Thoracic aorta (tissue), 2 donors: ENCODE measurements at regions not wholly inside any gene's neighbourhood (a gene's known extent, or its start where the extent isn't known, plus 50 kb on each side); places are given as distances from the start of the nearest gene placed in this dataset.

Source experiments
- ATAC-seq: fragments of 150-250 bp; one replicate; pipeline ENCODE4 v1.8.0; 2017; ENCODE audit warnings: low read depth; ENCODE audit not compliant: insufficient number of reproducible peaks, low FRiP score
- DNase-seq: peaks from one replicate; pipeline ENCODE4 v3.0.0-alpha.2; 2020; ENCODE audit warnings: low spot score
- H3K27ac ChIP-seq, 2 donors: fragments of 200-600 bp; sonication (generic); 1 replicate in 1 of 2; 2 replicates in 1 of 2; pipeline ENCODE4 v1.5.1; 2016; ENCODE audit warnings: mild to moderate bottlenecking in 2 of 2, moderate library complexity in 2 of 2
- H3K27me3 ChIP-seq: fragments of 200-600 bp; sonication (generic); replicated peaks from 2 replicates; pipeline ENCODE4 v1.6.0; 2016; ENCODE audit warnings: mild to moderate bottlenecking; ENCODE audit not compliant: insufficient read depth
- H3K36me3 ChIP-seq: fragments of 200-600 bp; sonication (generic); one replicate; pipeline ENCODE4 v1.5.1; 2016
- H3K4me1 ChIP-seq, 2 donors: fragments of 200-600 bp; sonication (generic); 1 replicate in 1 of 2; 2 replicates in 1 of 2; pipeline versions ENCODE4 v1.5.1 to v1.6.0; 2016; ENCODE audit warnings: low read depth in 2 of 2, mild to moderate bottlenecking in 1 of 2; ENCODE audit not compliant: control insufficient read depth in 1 of 2
- H3K4me3 ChIP-seq: fragments of 200-600 bp; sonication (generic); 2 replicates; pipeline ENCODE4 v1.5.1; 2016; ENCODE audit warnings: mild to moderate bottlenecking
- H3K9me3 ChIP-seq: fragments of 200-600 bp; sonication (generic); 2 replicates; pipeline ENCODE4 v1.5.1; 2016
- CTCF ChIP-seq: fragments of 200-600 bp; sonication (generic); IDR thresholded peaks from one replicate; pipeline ENCODE4 v1.5.1; 2019; ENCODE audit warnings: antibody characterized with exemption

GRCh38 chr2:129491308-129491707 lies 488.2 kb upstream of the RAB6C start:
- ATAC-seq (no peak), DNase-seq (no peak)
- H3K27ac ChIP-seq, result no peak overlapping the region
- H3K9me3 ChIP-seq, result no peaks in the 10 kb centered on the region
- no peak overlapping the region for H3K4me3 ChIP-seq
- no peak for TF ChIP-seq CTCF
- no peaks in the 10 kb centered on the region for H3K4me1 ChIP-seq
- H3K27me3 ChIP-seq, result no peaks in the 10 kb centered on the region
- H3K36me3 ChIP-seq, result no peaks in the 10 kb centered on the region

GRCh38 chr2:129492548-129492947 lies 486.9 kb upstream of the RAB6C start:
- Histone ChIP-seq H3K9me3 (no peaks in the 10 kb centered on the region), H3K4me3 (no peak overlapping the region), H3K36me3 (no peaks in the 10 kb centered on the region), H3K27ac (no peak overlapping the region), H3K4me1 (no peaks in the 10 kb centered on the region), H3K27me3 (no peaks in the 10 kb centered on the region)
- no peak for TF ChIP-seq CTCF
- ATAC-seq, result no peak
- DNase-seq, result no peak

- Histone ChIP-seq H3K36me3 (no peaks in the 10 kb centered on the region), H3K4me3 (no peak overlapping the region), H3K27me3 (no peaks in the 10 kb centered on the region), H3K4me1 (no peaks in the 10 kb centered on the region), H3K9me3 (no peaks in the 10 kb centered on the region), H3K27ac (no peak overlapping the region)
- TF ChIP-seq CTCF, result no peak
- no peak for DNase-seq
- ATAC-seq, result no peak
Observed at GRCh38 chr2:129499747-129500146, 479.7 kb upstream of the RAB6C start.

GRCh38 chr2:129502781-129503180 lies 476.7 kb upstream of the RAB6C start:
- Histone ChIP-seq H3K27ac (no peak overlapping the region), H3K27me3 (no peaks in the 10 kb centered on the region), H3K36me3 (no peaks in the 10 kb centered on the region), H3K9me3 (no peaks in the 10 kb centered on the region), H3K4me3 (no peak overlapping the region), H3K4me1 (no peaks in the 10 kb centered on the region)
- TF ChIP-seq CTCF, result no peak
- no peak for DNase-seq
- no peak for ATAC-seq

- Histone ChIP-seq H3K27ac (no peak overlapping the region), H3K4me1 (no peaks in the 10 kb centered on the region), H3K36me3 (no peaks in the 10 kb centered on the region), H3K9me3 (no peaks in the 10 kb centered on the region), H3K27me3 (no peaks in the 10 kb centered on the region), H3K4me3 (no peak overlapping the region)
- DNase-seq (no peak), ATAC-seq (no peak)
- TF ChIP-seq CTCF, result no peak
Observed at GRCh38 chr2:129504646-129505045, 474.8 kb upstream of the RAB6C start.
